Activated B cell treated with CpG ODN at 0.5 μM for 24 hours (primary cell): ENCODE measurements at regions not wholly inside any gene's neighbourhood (a gene's known extent, or its start where the extent isn't known, plus 50 kb on each side); places are given as distances from the start of the nearest gene placed in this dataset.

Experiments used
- ATAC-seq: fragments of 200-7000 bp; cut with Tn5 transposase; one replicate; pipeline ENCODE4 v1.10.0; 2021; ENCODE audit warnings: low read depth, mild to moderate bottlenecking, moderate library complexity
- CTCF ChIA-PET: fragments of 350-600 bp; sonication (Branson Sonifier 250); formaldehyde crosslinking; loops from one replicate; lab custom pipeline; 2021; ENCODE audit warnings: antibody characterized with exemption; lab: Charles Lee
- POLR2A ChIA-PET: fragments of 350-600 bp; sonication (Branson Sonifier 250); formaldehyde crosslinking; loops from one replicate; lab custom pipeline; 2021; ENCODE audit warnings: antibody characterized with exemption; lab: Charles Lee
- DNase-seq: peaks from one replicate; pipeline ENCODE4 v3.0.0; 2022
- H3K27ac Mint-ChIP-seq: one replicate; pipeline ENCODE4 v1.8.0; 2020; ENCODE audit warnings: mixed read lengths
- H3K27me3 Mint-ChIP-seq: one replicate; pipeline ENCODE4 v1.8.0; 2021; ENCODE audit warnings: mixed read lengths
- H3K36me3 Mint-ChIP-seq: one replicate; pipeline ENCODE4 v1.8.0; 2021; ENCODE audit warnings: low read depth, mixed read lengths
- H3K4me1 Mint-ChIP-seq: one replicate; pipeline ENCODE4 v1.8.0; 2021; ENCODE audit warnings: mixed read lengths
- H3K4me3 Mint-ChIP-seq: one replicate; pipeline ENCODE4 v1.8.0; 2020; ENCODE audit warnings: mild to moderate bottlenecking, mixed read lengths
- H3K9me3 Mint-ChIP-seq: one replicate; pipeline ENCODE4 v1.8.0; 2020; ENCODE audit warnings: mixed read lengths
- intact Hi-C: fragments of 100-400 bp; cut with micrococcal nuclease; formaldehyde crosslinking; loops from one replicate; pipeline ENCODE4 v1.15.1; 2024
- TF ChIP-seq, protein P1 (sequence below): fragments of 200-600 bp; IDR thresholded peaks from one replicate; pipeline ENCODE4 v1.8.0; 2022; ENCODE audit warnings: antibody characterized with exemption, mild to moderate bottlenecking

DNA sequence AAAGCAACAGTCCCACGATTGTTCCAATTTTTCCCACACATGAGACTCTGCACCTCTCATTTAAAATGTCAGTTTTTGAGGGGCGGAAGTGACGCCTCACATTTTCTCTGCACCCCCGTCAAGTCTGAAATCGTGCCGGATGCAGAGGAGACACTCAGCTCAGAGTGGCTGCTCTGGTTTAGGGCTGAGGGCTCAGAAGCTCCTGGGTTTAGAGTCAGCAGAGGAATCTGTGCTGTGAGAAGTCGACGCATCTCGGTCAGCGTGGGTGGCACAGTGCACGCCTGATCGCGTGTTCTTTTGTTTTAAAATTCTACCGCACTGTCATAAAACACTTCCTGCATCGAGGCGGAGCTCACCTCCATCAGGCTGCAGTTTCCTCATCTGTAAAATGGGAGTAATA lies 116.7 kb upstream of the ADRA2C start:
- Mint-ChIP-seq H3K4me3 (no peak overlapping the region), H3K27me3 (peaks cover 7% of the 10 kb centered on the region), H3K27ac (no peak overlapping the region), H3K36me3 (no peaks in the 10 kb centered on the region), H3K4me1 (no peaks in the 10 kb centered on the region), H3K9me3 (no peaks in the 10 kb centered on the region)
- TF ChIP-seq, protein P1, sequence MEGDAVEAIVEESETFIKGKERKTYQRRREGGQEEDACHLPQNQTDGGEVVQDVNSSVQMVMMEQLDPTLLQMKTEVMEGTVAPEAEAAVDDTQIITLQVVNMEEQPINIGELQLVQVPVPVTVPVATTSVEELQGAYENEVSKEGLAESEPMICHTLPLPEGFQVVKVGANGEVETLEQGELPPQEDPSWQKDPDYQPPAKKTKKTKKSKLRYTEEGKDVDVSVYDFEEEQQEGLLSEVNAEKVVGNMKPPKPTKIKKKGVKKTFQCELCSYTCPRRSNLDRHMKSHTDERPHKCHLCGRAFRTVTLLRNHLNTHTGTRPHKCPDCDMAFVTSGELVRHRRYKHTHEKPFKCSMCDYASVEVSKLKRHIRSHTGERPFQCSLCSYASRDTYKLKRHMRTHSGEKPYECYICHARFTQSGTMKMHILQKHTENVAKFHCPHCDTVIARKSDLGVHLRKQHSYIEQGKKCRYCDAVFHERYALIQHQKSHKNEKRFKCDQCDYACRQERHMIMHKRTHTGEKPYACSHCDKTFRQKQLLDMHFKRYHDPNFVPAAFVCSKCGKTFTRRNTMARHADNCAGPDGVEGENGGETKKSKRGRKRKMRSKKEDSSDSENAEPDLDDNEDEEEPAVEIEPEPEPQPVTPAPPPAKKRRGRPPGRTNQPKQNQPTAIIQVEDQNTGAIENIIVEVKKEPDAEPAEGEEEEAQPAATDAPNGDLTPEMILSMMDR, result no peak
- POLR2A ChIA-PET, result no interaction called here
- no peak for ATAC-seq
- intact Hi-C loops, result no loop called here
- DNase-seq, result no peak
- CTCF ChIA-PET, result no interaction called here

DNA sequence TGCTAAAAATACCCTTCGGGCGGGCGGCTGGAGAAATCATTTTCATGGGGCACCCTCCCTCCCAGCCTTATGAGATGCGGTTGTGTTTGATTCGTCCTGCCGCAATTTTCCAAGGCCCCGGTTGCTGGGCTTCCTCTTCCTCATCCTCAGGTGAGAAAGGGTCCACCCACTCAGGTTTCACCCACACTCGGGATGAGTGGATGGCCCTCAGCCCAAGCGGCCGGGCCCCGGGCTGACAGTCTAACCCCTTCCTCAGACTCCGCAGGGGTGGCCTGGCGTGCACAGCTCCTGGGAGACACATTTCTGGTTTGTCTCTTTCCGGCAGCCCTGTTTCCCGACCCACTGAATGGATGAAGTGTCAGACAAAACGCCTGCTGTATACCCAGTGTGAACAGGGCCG lies 116.5 kb upstream of the LRPAP1 start:
- no peak for DNase-seq
- Mint-ChIP-seq H3K27me3 (peaks cover 7% of the 10 kb centered on the region), H3K9me3 (no peaks in the 10 kb centered on the region), H3K36me3 (no peaks in the 10 kb centered on the region), H3K4me3 (no peak overlapping the region), H3K27ac (no peak overlapping the region), H3K4me1 (no peaks in the 10 kb centered on the region)
- ChIA-PET POLR2A (no interaction called here), CTCF (no interaction called here)
- TF ChIP-seq, protein P1, result no peak
- no peak for ATAC-seq
- intact Hi-C loops, result no loop called here

DNA sequence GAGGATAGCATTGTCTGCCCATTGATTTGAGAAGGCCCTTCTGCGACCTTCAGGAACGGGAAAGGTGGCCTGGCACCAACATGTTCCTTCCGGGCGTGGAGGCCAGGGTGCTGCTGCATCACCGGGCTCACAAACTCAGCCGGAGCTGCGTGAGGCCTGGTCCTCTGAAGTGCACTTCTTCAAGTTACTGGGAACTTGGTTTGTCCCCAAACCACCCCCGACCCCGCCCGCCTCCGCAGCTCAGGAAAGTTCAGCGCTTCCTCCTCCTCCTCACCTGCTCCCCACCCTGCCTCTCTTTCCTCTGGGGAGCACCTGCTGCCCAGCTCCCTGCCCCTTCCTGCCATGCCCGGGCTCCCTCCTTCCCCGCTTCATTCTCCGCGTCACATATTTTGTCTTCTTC lies 116.0 kb upstream of the LRPAP1 start:
- intact Hi-C loops, result no loop called here
- ATAC-seq, result no peak
- TF ChIP-seq, protein P1, result no peak
- Mint-ChIP-seq H3K4me1 (no peaks in the 10 kb centered on the region), H3K4me3 (no peak overlapping the region), H3K9me3 (no peaks in the 10 kb centered on the region), H3K27ac (no peak overlapping the region), H3K27me3 (peaks cover 6% of the 10 kb centered on the region), H3K36me3 (no peaks in the 10 kb centered on the region)
- ChIA-PET CTCF (no interaction called here), POLR2A (no interaction called here)
- no peak for DNase-seq

DNA sequence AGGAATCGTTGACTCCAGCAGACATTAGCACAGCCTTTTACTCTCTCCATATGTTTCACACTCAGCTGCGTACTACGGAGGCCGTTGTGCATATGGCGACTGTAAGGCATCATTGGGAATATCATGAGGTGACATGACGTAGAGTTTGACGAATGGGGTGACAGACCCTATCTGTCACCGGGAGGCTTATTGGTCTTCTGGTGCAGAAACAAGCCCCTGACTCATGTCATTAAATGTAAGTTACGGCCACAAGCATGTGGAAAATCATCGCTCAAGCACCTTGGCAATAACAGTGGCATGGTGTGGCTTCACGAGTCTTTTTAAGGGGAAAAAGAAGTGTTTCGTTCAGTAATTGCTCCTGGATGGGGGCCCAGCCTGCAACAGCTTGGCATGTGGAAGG lies 115.2 kb upstream of the LRPAP1 start:
- POLR2A ChIA-PET, result no interaction called here
- H3K27ac Mint-ChIP-seq, result no peak overlapping the region

DNA sequence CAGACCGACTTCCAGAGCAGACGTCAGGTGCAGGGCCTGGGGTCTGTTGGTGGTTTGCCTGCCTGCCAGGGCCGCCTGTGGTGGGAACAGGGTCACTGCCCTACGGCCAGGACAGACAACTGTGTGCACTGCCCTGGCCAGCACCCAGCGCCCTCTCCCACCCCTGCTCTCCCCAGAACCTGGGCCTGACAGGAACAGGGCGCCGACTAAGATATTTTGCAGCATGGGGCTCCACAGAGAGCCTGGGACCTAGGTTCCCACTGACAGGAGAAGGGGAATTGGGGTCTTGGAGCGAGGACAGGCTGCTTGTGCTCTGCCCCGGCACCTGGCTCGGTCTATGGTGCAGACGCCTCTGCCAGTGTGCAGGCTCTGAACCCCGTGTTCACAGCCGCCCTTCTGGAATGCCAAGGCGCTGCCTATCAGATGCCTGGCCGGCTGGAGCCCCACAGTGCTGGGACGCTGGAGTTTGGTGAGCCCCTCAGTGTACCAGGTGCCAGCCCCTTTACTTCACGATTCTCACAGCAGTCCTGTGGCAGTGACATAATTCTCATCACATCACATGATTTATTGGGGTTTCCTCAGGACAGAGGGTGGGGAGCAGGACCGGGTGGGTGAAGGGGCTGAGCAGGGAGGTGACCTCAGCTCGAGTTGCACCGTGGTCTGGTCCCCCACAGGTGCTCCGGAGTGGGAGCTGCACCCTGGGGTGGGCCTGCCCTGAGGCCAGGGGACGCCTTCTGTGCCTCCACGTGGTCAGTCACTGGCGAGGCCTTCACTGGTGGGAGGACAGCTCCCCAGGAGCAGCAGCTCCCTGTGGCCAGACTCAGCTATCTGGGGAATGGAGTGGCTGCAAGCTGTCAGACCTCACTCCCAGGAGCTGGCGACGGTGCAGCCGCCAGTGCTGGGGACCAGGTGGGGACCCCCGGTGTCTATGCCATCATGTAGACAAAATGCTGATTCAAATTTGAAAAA lies 113.8 kb upstream of the LRPAP1 start:
- ChIA-PET CTCF (no interaction called here), POLR2A (no interaction called here)
- Mint-ChIP-seq H3K9me3 (no peaks in the 10 kb centered on the region), H3K27ac (no peak overlapping the region), H3K4me3 (no peak overlapping the region), H3K27me3 (peaks cover 4% of the 10 kb centered on the region), H3K4me1 (no peaks in the 10 kb centered on the region), H3K36me3 (no peaks in the 10 kb centered on the region)
- intact Hi-C loops, result no loop called here
- TF ChIP-seq, protein P1, result no peak
- no peak for ATAC-seq
- DNase-seq, result no peak

More for the DNA sequence above, 115.2 kb upstream of the LRPAP1 start:
- TF ChIP-seq, protein P1, result no peak
- H3K36me3 Mint-ChIP-seq, result no peaks in the 10 kb centered on the region
- no peaks in the 10 kb centered on the region for H3K9me3 Mint-ChIP-seq
- H3K27me3 Mint-ChIP-seq, result peaks cover 6% of the 10 kb centered on the region
- no peaks in the 10 kb centered on the region for H3K4me1 Mint-ChIP-seq
- CTCF ChIA-PET, result no interaction called here
- no peak for DNase-seq
- intact Hi-C loops, result no loop called here
- no peak for ATAC-seq
- no peak overlapping the region for H3K4me3 Mint-ChIP-seq
